22Rv1 (cell line): ENCODE measurements at regions not wholly inside any gene's neighbourhood (a gene's known extent, or its start where the extent isn't known, plus 50 kb on each side); places are given as distances from the start of the nearest gene placed in this dataset.

ENCODE experiments used
- CTCF ChIP-seq: fragments of 450-650 bp; IDR thresholded peaks from 2 replicates; pipeline ENCODE4 v1.5.1; 2017; ENCODE audit warnings: mild to moderate bottlenecking
- ZFX ChIP-seq: fragments of 450-650 bp; IDR thresholded peaks from 2 replicates; pipeline ENCODE4 v1.6.1; 2017; ENCODE audit warnings: antibody characterized with exemption, borderline replicate concordance

GRCh38 chr12:43255522-43256111, 296.4 kb downstream of the ADAMTS20 start:
- TF ChIP-seq CTCF (no peak), ZFX (no peak)
